Uterus (tissue), 2 donors: ENCODE measurements at regions not wholly inside any gene's neighbourhood (a gene's known extent, or its start where the extent isn't known, plus 50 kb on each side); places are given as distances from the start of the nearest gene placed in this dataset.
"Not testable (repeated sequence)": the region's sequence is repeated elsewhere in the genome, so short reads cannot be mapped to it uniquely, and the experiment has no call there.

Source experiments
- POLR2A ChIP-seq, 2 donors: fragments of 450-650 bp; IDR thresholded peaks; one replicate each; pipeline ENCODE4 v1.6.1; 2016; ENCODE audit warnings: antibody characterized with exemption in 2 of 2, mild to moderate bottlenecking in 1 of 2, moderate library complexity in 1 of 2
- TF ChIP-seq, protein P1 (sequence below), 4 experiments: fragments of 200-600 bp in 2 of 4; fragments of 450-650 bp in 2 of 4; sonication (generic) in 2 of 4; IDR thresholded peaks; one replicate each; pipeline ENCODE4 v1.5.1; 2016 to 2019; ENCODE audit warnings: antibody characterized with exemption in 4 of 4, mild to moderate bottlenecking in 2 of 4, moderate library complexity in 1 of 4

DNA sequence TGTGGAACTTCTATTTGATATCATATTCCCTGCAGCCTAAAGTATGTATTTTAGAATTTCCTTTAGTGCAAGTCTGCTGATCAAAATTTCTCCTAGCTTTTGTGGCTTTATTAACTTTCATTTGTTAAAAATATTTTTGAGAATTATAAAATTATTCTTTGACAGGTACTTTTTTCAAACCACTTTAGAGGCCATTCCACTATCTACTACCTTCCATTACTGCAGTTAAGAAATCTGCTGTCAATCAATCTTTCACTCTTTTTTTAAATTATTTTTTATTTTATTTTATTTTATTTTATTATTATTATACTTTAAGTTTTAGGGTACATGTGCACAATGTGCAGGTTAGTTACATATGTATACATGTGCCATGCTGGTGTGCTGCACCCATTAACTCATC lies 656.2 kb downstream of the CCDC85A start:
- TF ChIP-seq, protein P1, sequence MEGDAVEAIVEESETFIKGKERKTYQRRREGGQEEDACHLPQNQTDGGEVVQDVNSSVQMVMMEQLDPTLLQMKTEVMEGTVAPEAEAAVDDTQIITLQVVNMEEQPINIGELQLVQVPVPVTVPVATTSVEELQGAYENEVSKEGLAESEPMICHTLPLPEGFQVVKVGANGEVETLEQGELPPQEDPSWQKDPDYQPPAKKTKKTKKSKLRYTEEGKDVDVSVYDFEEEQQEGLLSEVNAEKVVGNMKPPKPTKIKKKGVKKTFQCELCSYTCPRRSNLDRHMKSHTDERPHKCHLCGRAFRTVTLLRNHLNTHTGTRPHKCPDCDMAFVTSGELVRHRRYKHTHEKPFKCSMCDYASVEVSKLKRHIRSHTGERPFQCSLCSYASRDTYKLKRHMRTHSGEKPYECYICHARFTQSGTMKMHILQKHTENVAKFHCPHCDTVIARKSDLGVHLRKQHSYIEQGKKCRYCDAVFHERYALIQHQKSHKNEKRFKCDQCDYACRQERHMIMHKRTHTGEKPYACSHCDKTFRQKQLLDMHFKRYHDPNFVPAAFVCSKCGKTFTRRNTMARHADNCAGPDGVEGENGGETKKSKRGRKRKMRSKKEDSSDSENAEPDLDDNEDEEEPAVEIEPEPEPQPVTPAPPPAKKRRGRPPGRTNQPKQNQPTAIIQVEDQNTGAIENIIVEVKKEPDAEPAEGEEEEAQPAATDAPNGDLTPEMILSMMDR (IDR thresholded peaks at IDR 0.05) = not testable (repeated sequence)
- not testable (repeated sequence) for TF ChIP-seq POLR2A (IDR thresholded peaks at IDR 0.05)
